Prostate gland (tissue), 2 donors: ENCODE measurements at regions not wholly inside any gene's neighbourhood (a gene's known extent, or its start where the extent isn't known, plus 50 kb on each side); places are given as distances from the start of the nearest gene placed in this dataset.

Experiments
- CTCF ChIP-seq, 4 experiments: fragments of 200-600 bp in 2 of 4; fragments of 450-650 bp in 2 of 4; sonication (generic) in 2 of 4; IDR thresholded peaks; 1 replicate in 3 of 4; 2 replicates in 1 of 4; pipeline ENCODE4 v1.5.1; 2016 to 2019; ENCODE audit warnings: antibody characterized with exemption in 4 of 4, mild to moderate bottlenecking in 2 of 4, moderate library complexity in 2 of 4
- POLR2A ChIP-seq: fragments of 450-650 bp; IDR thresholded peaks from one replicate; pipeline ENCODE4 v1.6.1; 2016; ENCODE audit warnings: antibody characterized with exemption, mild to moderate bottlenecking
- POLR2AphosphoS5 ChIP-seq: sonication (generic); formaldehyde crosslinking; IDR thresholded peaks from one replicate; pipeline ENCODE4 v1.6.1; 2017; ENCODE audit warnings: antibody characterized with exemption

- TF ChIP-seq CTCF (IDR thresholded peaks at IDR 0.05) (no peak), POLR2A (no peak), POLR2AphosphoS5 (no peak)
These were observed 428.8 kb downstream of the BRINP1 start for GRCh38 chr9:118940473-118940872.
